ENCODE measurements at regions not wholly inside any gene's neighbourhood (a gene's known extent, or its start where the extent isn't known, plus 50 kb on each side); places are given as distances from the start of the nearest gene placed in this dataset.

DNA sequence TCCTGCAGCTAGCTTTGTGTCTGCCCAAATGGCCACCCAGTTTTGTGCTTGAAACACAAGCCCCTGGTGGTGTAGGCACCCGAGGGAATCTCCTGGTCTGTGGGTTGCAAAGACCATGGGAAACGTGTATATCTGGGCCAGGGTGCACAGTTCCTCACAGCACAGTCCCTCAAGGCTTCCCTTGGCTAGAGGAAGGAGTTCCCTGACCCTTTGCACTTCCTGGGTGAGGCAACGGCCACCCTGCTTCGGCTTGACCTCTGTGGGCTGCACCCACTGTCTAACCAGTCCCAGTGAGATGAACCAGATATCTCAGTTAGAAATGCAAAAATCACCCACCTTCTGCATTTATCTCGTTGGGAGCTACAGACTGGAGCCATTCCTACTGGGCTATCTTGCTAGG, 865.0 kb upstream of the ACO1 start:
- no peak for ATAC-seq
- H3K4me3 ChIP-seq: no peak overlapping the region

DNA sequence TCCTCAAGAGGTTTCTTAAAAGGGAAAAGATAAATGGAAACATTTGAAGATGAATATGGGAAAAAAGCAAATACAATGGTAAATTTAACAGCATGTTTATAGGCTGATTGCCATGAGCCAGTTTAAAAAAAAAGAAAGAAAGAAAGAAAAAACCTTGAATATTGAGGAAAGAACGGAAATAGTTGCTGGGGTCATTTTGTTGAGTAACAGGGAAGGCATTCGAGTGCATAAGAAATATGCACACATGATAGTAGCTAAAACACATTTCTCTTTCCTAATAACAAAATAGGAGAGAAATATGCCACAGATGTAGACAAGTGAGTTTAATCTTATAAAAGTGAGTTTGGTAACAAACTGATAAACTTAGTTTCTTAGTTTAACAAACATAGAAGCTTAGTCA, 864.6 kb upstream of the ACO1 start:
- no peaks in the 10 kb centered on the region for H3K9me3 ChIP-seq
- H3K36me3 ChIP-seq: no peaks in the 10 kb centered on the region
- H3K4me3 ChIP-seq: no peak overlapping the region
- H3K27me3 ChIP-seq: peaks cover 0 to 8% (median 0%) of the 10 kb centered on the region in 7 donors
- DNase-seq: no peak
- TF ChIP-seq, protein P1, sequence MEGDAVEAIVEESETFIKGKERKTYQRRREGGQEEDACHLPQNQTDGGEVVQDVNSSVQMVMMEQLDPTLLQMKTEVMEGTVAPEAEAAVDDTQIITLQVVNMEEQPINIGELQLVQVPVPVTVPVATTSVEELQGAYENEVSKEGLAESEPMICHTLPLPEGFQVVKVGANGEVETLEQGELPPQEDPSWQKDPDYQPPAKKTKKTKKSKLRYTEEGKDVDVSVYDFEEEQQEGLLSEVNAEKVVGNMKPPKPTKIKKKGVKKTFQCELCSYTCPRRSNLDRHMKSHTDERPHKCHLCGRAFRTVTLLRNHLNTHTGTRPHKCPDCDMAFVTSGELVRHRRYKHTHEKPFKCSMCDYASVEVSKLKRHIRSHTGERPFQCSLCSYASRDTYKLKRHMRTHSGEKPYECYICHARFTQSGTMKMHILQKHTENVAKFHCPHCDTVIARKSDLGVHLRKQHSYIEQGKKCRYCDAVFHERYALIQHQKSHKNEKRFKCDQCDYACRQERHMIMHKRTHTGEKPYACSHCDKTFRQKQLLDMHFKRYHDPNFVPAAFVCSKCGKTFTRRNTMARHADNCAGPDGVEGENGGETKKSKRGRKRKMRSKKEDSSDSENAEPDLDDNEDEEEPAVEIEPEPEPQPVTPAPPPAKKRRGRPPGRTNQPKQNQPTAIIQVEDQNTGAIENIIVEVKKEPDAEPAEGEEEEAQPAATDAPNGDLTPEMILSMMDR (IDR thresholded peaks at IDR 0.05): no peak
- no peak for ATAC-seq
- no peak overlapping the region for H3K27ac ChIP-seq
- intact Hi-C loops (cut with DNase I): no loop called here
- no peaks in the 10 kb centered on the region for H3K4me1 ChIP-seq
- WGBS, 2 donors: 46 to 78% methylated on average over 2 of the region's 2 CpGs

More for the DNA sequence above, 865.0 kb upstream of the ACO1 start:
- H3K27me3 ChIP-seq: peaks cover 0 to 8% (median 0%) of the 10 kb centered on the region in 7 donors
- no peaks in the 10 kb centered on the region for H3K9me3 ChIP-seq
- no peak overlapping the region for H3K27ac ChIP-seq
- DNase-seq: no peak
- WGBS, 2 donors: 60 to 66% methylated on average over 5 of the region's 5 CpGs
- intact Hi-C loops (cut with DNase I): no loop called here
- no peaks in the 10 kb centered on the region for H3K4me1 ChIP-seq
- H3K36me3 ChIP-seq: no peaks in the 10 kb centered on the region
- TF ChIP-seq, protein P1 (IDR thresholded peaks at IDR 0.05): no peak

DNA sequence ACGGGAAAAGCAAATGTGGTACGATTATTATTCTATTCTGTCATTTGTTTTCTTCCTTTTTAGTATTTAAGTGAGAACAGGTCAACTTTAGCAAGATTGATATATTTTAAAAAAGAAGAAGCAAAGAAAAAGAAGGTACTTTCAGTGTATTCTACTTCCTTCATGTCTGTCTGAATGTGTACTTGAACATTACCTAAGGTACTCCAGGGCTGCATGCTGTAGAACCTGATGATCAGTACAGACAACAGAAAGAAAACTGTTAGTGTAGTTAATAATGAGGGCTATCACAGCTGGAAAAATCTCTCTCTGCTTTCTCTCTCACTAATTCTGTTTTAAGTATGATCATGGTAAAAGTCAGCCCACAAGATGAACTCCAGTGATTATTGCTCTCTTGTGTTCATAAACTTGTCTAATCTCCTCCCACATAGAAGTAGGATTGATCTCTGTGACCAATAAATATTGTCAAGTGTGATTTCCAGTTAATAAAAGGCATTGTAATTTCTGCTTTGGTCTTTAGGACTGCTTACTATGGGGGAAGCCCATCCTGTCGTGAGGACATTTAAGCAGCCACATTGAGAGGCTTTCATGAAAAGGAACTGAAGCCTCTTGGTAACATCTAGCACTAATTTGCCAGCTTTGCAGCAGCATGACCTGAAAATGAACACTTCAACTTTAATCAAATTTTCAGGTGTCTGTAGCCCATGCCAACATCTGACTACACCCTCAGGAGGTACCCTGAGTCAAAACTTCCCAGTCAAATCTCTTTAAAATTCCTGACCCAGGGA, 864.0 kb upstream of the ACO1 start:
- WGBS, 2 donors: 75 to 80% methylated on average over 3 of the region's 3 CpGs
- Histone ChIP-seq H3K4me3 (no peak overlapping the region), H3K36me3 (no peaks in the 10 kb centered on the region), H3K4me1 (no peaks in the 10 kb centered on the region), H3K27me3 (peaks cover 0 to 8% (median 0%) of the 10 kb centered on the region in 7 donors), H3K9me3 (peaks cover 0 to 6% (median 0%) of the 10 kb centered on the region in 11 donors), H3K27ac (no peak overlapping the region)
- intact Hi-C loops (cut with DNase I): no loop called here
- ATAC-seq (no peak), DNase-seq (no peak)
- TF ChIP-seq, protein P1 (IDR thresholded peaks at IDR 0.05): no peak

DNA sequence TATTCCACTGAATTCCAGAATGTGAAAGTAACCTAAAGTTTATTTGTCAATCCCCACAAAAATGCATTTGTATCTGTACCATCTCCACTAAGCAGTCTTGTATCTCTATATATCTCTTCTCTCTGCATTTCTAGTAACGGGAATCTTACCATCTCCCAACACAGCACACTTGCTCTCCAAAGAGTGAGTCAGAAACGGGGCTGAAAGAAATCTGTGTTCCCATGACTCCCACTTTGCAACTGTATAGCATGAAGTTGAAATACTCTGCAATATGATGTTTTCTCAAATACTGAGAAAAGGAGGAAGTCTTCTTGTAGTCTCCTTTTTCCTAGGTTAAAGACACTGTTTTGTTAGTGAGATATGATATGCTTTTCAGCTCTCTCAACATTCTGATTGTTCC, 848.8 kb upstream of the ACO1 start:
- peaks cover 0 to 3% (median 0%) of the 10 kb centered on the region in 11 donors for H3K9me3 ChIP-seq
- no peak overlapping the region for H3K4me3 ChIP-seq
- DNase-seq (no peak), ATAC-seq (no peak)
- 66 to 70% methylated on average over 2 of the region's 2 CpGs for WGBS, 2 donors
- no peaks in the 10 kb centered on the region for H3K36me3 ChIP-seq
- intact Hi-C loops (cut with DNase I): no loop called here
- TF ChIP-seq, protein P1 (IDR thresholded peaks at IDR 0.05): no peak
- no peaks in the 10 kb centered on the region for H3K27me3 ChIP-seq
- no peak overlapping the region for H3K27ac ChIP-seq
- no peaks in the 10 kb centered on the region for H3K4me1 ChIP-seq
